ENCODE measurements at regions not wholly inside any gene's neighbourhood (a gene's known extent, or its start where the extent isn't known, plus 50 kb on each side); places are given as distances from the start of the nearest gene placed in this dataset.

DNA sequence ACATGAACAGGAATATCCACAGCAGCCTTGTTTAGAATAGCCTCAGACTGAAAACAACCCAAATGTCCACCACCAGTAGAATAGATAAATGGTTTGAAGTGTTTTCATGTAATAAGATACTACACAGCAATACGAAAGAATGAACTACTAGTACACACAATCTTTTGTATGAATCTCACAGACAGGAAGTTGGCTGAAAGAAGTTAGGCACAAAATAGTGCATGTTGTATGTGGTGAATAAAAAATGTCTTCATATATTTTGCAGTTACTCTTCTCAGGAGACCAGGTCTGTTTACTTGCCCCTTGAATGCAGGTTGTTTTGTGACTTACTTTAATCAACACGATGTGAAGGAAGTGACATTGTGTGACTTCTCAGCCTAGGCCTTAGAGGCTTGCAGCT, 75.9 kb upstream of the LEF1 start:
- no peak for TF ChIP-seq POLR2A (IDR thresholded peaks at IDR 0.05)
- TF ChIP-seq, protein P1, sequence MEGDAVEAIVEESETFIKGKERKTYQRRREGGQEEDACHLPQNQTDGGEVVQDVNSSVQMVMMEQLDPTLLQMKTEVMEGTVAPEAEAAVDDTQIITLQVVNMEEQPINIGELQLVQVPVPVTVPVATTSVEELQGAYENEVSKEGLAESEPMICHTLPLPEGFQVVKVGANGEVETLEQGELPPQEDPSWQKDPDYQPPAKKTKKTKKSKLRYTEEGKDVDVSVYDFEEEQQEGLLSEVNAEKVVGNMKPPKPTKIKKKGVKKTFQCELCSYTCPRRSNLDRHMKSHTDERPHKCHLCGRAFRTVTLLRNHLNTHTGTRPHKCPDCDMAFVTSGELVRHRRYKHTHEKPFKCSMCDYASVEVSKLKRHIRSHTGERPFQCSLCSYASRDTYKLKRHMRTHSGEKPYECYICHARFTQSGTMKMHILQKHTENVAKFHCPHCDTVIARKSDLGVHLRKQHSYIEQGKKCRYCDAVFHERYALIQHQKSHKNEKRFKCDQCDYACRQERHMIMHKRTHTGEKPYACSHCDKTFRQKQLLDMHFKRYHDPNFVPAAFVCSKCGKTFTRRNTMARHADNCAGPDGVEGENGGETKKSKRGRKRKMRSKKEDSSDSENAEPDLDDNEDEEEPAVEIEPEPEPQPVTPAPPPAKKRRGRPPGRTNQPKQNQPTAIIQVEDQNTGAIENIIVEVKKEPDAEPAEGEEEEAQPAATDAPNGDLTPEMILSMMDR (IDR thresholded peaks at IDR 0.05), result no peak
